HUES64 (cell line): ENCODE measurements at regions not wholly inside any gene's neighbourhood (a gene's known extent, or its start where the extent isn't known, plus 50 kb on each side); places are given as distances from the start of the nearest gene placed in this dataset.

ENCODE experiments used
- H3K27ac ChIP-seq: 2 replicates; pipeline ENCODE4 v1.7.0; 2013; ENCODE audit warnings: low read depth, low read length, inconsistent platforms
- H3K27me3 ChIP-seq: 2 replicates; pipeline ENCODE4 v1.6.1; 2013; ENCODE audit warnings: mild to moderate bottlenecking, low read length; ENCODE audit not compliant: insufficient read depth
- H3K36me3 ChIP-seq: 2 replicates; pipeline ENCODE4 v1.6.1; 2013; ENCODE audit warnings: mild to moderate bottlenecking, low read length; ENCODE audit not compliant: insufficient read depth
- H3K4me1 ChIP-seq: 2 replicates; pipeline ENCODE4 v1.6.1; 2013; ENCODE audit warnings: mild to moderate bottlenecking, low read length, moderate library complexity; ENCODE audit not compliant: insufficient read depth
- H3K4me3 ChIP-seq: 2 replicates; pipeline ENCODE4 v1.5.1; 2013; ENCODE audit warnings: mild to moderate bottlenecking, low read length, moderate library complexity
- H3K9ac ChIP-seq: 2 replicates; pipeline ENCODE4 v1.6.1; 2013; ENCODE audit warnings: mild to moderate bottlenecking, low read depth, low read length
- H3K9me3 ChIP-seq: 2 replicates; pipeline ENCODE4 v1.6.1; 2013; ENCODE audit warnings: low read depth, low read length; ENCODE audit not compliant: insufficient read depth
- WGBS: fragments of 150-250, 120-280 bp; methylation state at CpG from one replicate; pipeline ENCODE4 v1.1.7; 2013; ENCODE audit warnings: missing lambda C conversion rate; 5-methylcytosine and 5-hydroxymethylcytosine counted together

GRCh38 chr2:203789618-203790017, 78.0 kb upstream of the CTLA4 start:
- Histone ChIP-seq H3K27me3 (no peaks in the 10 kb centered on the region), H3K27ac (no peak overlapping the region), H3K36me3 (no peaks in the 10 kb centered on the region), H3K9me3 (no peaks in the 10 kb centered on the region), H3K4me3 (no peak overlapping the region), H3K4me1 (0 out of 2 replicates have a peak, but pooled peaks cover 12% of the 10 kb centered on the region), H3K9ac (no peak overlapping the region)

GRCh38 chr2:203790134-203790852, 77.3 kb upstream of the CTLA4 start:
- Histone ChIP-seq H3K27ac (no peak overlapping the region), H3K4me1 (0 out of 2 replicates have a peak, but pooled peaks cover 12% of the 10 kb centered on the region), H3K9ac (no peak overlapping the region), H3K9me3 (no peaks in the 10 kb centered on the region), H3K36me3 (no peaks in the 10 kb centered on the region), H3K27me3 (no peaks in the 10 kb centered on the region), H3K4me3 (no peak overlapping the region)
- 92% methylated on average over 2 of the region's 2 CpGs for WGBS

- Histone ChIP-seq H3K36me3 (no peaks in the 10 kb centered on the region), H3K4me1 (no peaks in the 10 kb centered on the region), H3K9me3 (no peaks in the 10 kb centered on the region), H3K27me3 (no peaks in the 10 kb centered on the region), H3K27ac (no peak overlapping the region), H3K4me3 (no peak overlapping the region), H3K9ac (no peak overlapping the region)
- WGBS = 90% methylated on average over 4 of the region's 5 CpGs
Measured at GRCh38 chr2:203796248-203797010, 71.1 kb upstream of the CTLA4 start.

- 90% methylated on average over 2 of the region's 2 CpGs for WGBS
- Histone ChIP-seq H3K4me3 (no peak overlapping the region), H3K27me3 (no peaks in the 10 kb centered on the region)
Measured at GRCh38 chr2:203797276-203797675, 70.3 kb upstream of the CTLA4 start.

GRCh38 chr2:203797712-203798111, 69.9 kb upstream of the CTLA4 start:
- H3K4me3 ChIP-seq = no peak overlapping the region
- no peaks in the 10 kb centered on the region for H3K4me1 ChIP-seq
- H3K27ac ChIP-seq = no peak overlapping the region
- H3K36me3 ChIP-seq = no peaks in the 10 kb centered on the region
- H3K9me3 ChIP-seq = no peaks in the 10 kb centered on the region
- WGBS = 92% methylated on average over 1 of the region's 1 CpG
- no peaks in the 10 kb centered on the region for H3K27me3 ChIP-seq
- H3K9ac ChIP-seq = no peak overlapping the region

More at GRCh38 chr2:203797276-203797675, 70.3 kb upstream of the CTLA4 start:
- no peak overlapping the region for H3K9ac ChIP-seq
- no peak overlapping the region for H3K27ac ChIP-seq
- H3K4me1 ChIP-seq = no peaks in the 10 kb centered on the region
- no peaks in the 10 kb centered on the region for H3K36me3 ChIP-seq
- H3K9me3 ChIP-seq = no peaks in the 10 kb centered on the region

GRCh38 chr2:203798296-203799087, 69.1 kb upstream of the CTLA4 start:
- Histone ChIP-seq H3K27ac (no peak overlapping the region), H3K4me3 (no peak overlapping the region), H3K36me3 (no peaks in the 10 kb centered on the region), H3K9ac (no peak overlapping the region), H3K9me3 (no peaks in the 10 kb centered on the region), H3K4me1 (no peaks in the 10 kb centered on the region), H3K27me3 (no peaks in the 10 kb centered on the region)
- 91% methylated on average over 9 of the region's 9 CpGs for WGBS

- WGBS = 94% methylated on average over 3 of the region's 3 CpGs
- no peak overlapping the region for H3K27ac ChIP-seq
Measured at GRCh38 chr2:203799908-203800307, 67.7 kb upstream of the CTLA4 start.

GRCh38 chr2:203800783-203801182, 66.8 kb upstream of the CTLA4 start:
- 91% methylated on average over 4 of the region's 4 CpGs for WGBS
- Histone ChIP-seq H3K9me3 (no peaks in the 10 kb centered on the region), H3K27ac (no peak overlapping the region), H3K36me3 (no peaks in the 10 kb centered on the region), H3K4me1 (no peaks in the 10 kb centered on the region), H3K27me3 (no peaks in the 10 kb centered on the region), H3K9ac (no peak overlapping the region), H3K4me3 (no peak overlapping the region)

More at GRCh38 chr2:203799908-203800307, 67.7 kb upstream of the CTLA4 start:
- no peaks in the 10 kb centered on the region for H3K4me1 ChIP-seq
- no peak overlapping the region for H3K4me3 ChIP-seq
- no peak overlapping the region for H3K9ac ChIP-seq
- no peaks in the 10 kb centered on the region for H3K27me3 ChIP-seq
- H3K9me3 ChIP-seq = no peaks in the 10 kb centered on the region
- H3K36me3 ChIP-seq = no peaks in the 10 kb centered on the region

- Histone ChIP-seq H3K9ac (no peak overlapping the region), H3K27me3 (no peaks in the 10 kb centered on the region), H3K36me3 (no peaks in the 10 kb centered on the region), H3K4me3 (no peak overlapping the region), H3K27ac (no peak overlapping the region), H3K9me3 (no peaks in the 10 kb centered on the region), H3K4me1 (peaks cover under 1% of the 10 kb centered on the region; the same call in 1 of the 2 replicates)
- 71% methylated on average over 6 of the region's 7 CpGs for WGBS
Measured at GRCh38 chr2:203802342-203803052, 65.1 kb upstream of the CTLA4 start.

- WGBS = 95% methylated on average over 1 of the region's 1 CpG
- no peak overlapping the region for H3K9ac ChIP-seq
- no peaks in the 10 kb centered on the region for H3K27me3 ChIP-seq
- H3K4me3 ChIP-seq = no peak overlapping the region
- H3K36me3 ChIP-seq = no peaks in the 10 kb centered on the region
- H3K4me1 ChIP-seq = peaks cover 3% of the 10 kb centered on the region; the same call in 1 of the 2 replicates
- no peak overlapping the region for H3K27ac ChIP-seq
- H3K9me3 ChIP-seq = no peaks in the 10 kb centered on the region
Measured at GRCh38 chr2:203803053-203803429, 64.5 kb upstream of the CTLA4 start.
